AG10803 (cell line): ENCODE measurements at regions not wholly inside any gene's neighbourhood (a gene's known extent, or its start where the extent isn't known, plus 50 kb on each side); places are given as distances from the start of the nearest gene placed in this dataset.
A peak's percentile ranks its signal among the peaks of the same experiment; 100 is the strongest.

Experiments
- DNase-seq: peaks from one replicate; pipeline ENCODE4 v3.0.0; 2010; ENCODE audit warnings: low read depth
- H3K4me3 ChIP-seq: 2 replicates; pipeline ENCODE4 v1.5.1; 2011; ENCODE audit warnings: mild to moderate bottlenecking, low read length, control low read depth
- TF ChIP-seq, protein P1 (sequence below): conservative IDR thresholded peaks from 2 replicates; pipeline ENCODE4 v1.5.1; 2011; ENCODE audit warnings: mild to moderate bottlenecking, low read length, control low read depth, inconsistent platforms

GRCh38 chr9:2465921-2466460 is 155.6 kb upstream of the VLDLR start:
- DNase-seq, result no peak

DNA sequence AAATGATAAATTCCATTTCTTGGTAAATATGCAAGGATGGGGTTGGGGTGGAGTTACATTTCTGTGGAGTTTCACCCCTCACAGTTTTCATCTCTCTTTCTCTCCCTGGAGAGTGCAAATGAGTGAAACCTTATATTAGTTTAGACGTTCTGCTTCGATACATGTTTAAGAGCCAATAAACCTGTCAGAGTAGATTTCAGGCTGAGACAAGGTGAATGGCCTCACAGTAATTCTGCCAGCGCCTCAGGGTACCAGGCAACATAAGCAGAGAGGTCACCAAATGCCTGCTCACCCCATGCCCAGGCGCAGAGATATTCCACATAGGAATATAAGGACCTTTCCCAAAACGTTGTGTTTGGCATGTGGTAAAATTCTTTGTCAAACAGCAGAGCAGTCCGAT is 154.9 kb upstream of the VLDLR start:
- DNase-seq, result no peak
- H3K4me3 ChIP-seq, result no peak overlapping the region
- TF ChIP-seq, protein P1, sequence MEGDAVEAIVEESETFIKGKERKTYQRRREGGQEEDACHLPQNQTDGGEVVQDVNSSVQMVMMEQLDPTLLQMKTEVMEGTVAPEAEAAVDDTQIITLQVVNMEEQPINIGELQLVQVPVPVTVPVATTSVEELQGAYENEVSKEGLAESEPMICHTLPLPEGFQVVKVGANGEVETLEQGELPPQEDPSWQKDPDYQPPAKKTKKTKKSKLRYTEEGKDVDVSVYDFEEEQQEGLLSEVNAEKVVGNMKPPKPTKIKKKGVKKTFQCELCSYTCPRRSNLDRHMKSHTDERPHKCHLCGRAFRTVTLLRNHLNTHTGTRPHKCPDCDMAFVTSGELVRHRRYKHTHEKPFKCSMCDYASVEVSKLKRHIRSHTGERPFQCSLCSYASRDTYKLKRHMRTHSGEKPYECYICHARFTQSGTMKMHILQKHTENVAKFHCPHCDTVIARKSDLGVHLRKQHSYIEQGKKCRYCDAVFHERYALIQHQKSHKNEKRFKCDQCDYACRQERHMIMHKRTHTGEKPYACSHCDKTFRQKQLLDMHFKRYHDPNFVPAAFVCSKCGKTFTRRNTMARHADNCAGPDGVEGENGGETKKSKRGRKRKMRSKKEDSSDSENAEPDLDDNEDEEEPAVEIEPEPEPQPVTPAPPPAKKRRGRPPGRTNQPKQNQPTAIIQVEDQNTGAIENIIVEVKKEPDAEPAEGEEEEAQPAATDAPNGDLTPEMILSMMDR, result no peak

More at GRCh38 chr9:2465921-2466460, 155.6 kb upstream of the VLDLR start:
- H3K4me3 ChIP-seq, result no peak overlapping the region
- TF ChIP-seq, protein P1, result no peak

DNA sequence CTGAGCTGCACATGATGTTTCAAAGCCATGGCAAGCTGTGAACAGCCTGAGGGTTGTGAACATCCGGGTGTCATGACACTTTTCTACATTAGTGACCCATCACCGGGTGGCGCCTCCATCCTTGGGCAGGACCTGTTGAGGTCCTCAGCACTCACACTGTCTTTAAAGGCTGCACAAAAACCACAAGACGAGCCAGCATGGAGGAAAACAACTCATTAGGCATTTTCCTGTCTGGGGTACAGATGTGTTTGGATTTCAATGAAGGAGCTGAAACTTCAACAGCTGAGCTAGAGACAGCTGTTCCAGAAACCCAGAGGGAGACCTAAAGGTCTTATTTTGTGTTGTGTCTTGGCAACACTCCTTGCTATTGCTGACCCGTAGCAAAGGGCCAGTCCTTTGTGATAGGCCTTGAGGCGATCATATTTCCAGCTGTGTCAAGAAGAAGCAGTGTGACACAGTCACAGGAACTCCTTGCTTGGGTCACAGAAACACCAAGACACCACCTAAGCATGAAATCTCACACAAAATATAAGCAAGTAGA is 151.8 kb upstream of the VLDLR start:
- H3K4me3 ChIP-seq, result no peak overlapping the region
- TF ChIP-seq, protein P1, result no peak
- peak; percentile 45 for DNase-seq

DNA sequence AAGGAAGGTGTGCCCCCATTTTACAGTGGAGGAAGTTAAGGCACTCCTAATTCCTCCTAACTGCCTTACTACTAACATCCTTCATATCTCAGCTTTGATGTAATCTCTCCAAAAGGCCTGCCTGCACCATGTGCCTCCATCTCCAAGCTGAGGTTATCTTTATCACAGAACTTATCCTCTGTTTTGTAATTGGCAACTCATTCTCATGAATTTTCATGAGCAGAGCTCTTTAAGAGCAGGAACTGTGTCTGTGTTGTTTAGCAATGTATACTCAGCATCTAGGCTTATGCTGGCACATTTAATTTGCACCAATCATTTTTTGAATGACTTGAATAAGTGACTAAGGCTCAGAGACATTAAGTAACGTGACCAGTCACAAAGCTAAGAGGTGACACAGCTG is 147.9 kb upstream of the VLDLR start:
- TF ChIP-seq, protein P1, result no peak
- no peak overlapping the region for H3K4me3 ChIP-seq
- no peak for DNase-seq

DNA sequence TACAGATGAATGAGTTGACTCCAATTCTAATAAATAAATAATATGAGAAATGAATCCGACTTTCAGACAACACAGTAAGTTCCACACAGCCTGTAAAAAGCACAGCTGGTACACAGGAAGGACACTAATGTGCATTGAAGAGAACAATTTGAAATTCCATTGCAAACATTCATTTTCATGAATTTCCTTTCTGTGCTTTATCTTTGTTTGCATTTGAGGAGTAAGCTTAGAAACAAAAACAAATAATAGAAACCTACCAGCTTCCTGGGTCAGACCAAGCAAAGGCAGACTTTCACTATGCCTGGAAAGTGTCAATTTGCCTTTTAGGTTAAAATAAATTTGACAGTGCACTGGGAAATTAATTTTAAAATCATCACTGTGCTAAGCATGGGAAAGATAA is 143.8 kb upstream of the VLDLR start:
- TF ChIP-seq, protein P1, result no peak
- H3K4me3 ChIP-seq, result no peak overlapping the region
- no peak for DNase-seq

DNA sequence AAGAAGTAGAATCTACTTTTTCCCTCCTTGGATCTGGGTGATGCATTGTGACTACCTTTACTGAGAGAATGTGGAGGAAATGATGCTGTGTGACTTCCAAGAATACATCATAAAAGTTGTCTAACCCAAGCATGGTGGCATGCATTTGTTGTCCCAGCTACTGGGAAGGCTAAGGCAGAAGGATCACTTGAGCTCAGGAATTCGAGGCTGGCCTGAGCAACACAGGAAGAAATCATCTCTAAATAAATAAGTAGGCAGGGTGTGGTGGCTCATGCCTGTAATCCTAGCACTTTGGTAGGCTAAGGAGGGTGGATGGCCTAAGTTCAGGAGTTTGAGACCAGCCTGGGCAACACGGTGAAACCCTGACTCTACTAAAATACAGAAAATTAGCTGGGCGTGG is 143.2 kb upstream of the VLDLR start:
- DNase-seq, result no peak
- TF ChIP-seq, protein P1, result no peak
- no peak overlapping the region for H3K4me3 ChIP-seq

- TF ChIP-seq, protein P1, result no peak
- DNase-seq, result no peak
These were observed 142.5 kb upstream of the VLDLR start for GRCh38 chr9:2479056-2479565.

More at GRCh38 chr9:2479056-2479565, 142.5 kb upstream of the VLDLR start:
- H3K4me3 ChIP-seq, result no peak overlapping the region
